ENCODE measurements at regions not wholly inside any gene's neighbourhood (a gene's known extent, or its start where the extent isn't known, plus 50 kb on each side); places are given as distances from the start of the nearest gene placed in this dataset.

DNA sequence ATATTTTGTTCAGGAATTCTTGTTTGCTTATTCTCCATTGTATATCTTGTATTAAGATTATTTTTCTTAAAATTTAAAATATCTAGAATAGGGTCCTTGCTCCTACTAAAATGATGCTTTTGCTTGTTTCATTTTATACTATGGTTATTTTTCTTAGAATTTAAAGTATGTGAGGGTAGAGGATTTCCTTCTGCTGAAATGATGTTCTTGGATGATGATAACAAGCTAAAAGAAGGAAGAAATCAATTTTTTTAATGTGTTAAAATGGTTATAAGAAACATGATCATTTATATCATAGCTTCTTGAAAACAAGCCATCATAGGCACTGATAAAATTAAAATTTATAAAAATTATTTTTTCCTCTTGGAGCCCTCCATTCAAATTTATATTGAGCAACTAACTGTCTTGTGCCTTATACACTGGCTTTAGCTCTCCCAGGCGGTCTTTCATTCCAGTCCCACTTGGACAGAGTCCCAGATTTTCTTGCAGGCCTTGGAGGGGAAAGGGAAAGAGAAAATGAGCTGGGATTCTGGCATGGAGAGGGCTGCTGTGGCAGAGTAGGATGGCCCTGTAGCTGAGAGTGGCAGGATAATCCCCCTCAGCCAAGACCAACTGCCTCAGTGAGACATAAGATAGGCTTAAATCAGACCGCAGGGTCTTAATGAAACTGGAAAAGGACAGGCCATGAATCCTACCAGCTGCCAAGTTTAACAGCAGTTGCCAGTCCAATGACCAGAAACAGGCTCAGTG, 60.2 kb downstream of the DNAJB9 start:
- TF ChIP-seq, protein P1, sequence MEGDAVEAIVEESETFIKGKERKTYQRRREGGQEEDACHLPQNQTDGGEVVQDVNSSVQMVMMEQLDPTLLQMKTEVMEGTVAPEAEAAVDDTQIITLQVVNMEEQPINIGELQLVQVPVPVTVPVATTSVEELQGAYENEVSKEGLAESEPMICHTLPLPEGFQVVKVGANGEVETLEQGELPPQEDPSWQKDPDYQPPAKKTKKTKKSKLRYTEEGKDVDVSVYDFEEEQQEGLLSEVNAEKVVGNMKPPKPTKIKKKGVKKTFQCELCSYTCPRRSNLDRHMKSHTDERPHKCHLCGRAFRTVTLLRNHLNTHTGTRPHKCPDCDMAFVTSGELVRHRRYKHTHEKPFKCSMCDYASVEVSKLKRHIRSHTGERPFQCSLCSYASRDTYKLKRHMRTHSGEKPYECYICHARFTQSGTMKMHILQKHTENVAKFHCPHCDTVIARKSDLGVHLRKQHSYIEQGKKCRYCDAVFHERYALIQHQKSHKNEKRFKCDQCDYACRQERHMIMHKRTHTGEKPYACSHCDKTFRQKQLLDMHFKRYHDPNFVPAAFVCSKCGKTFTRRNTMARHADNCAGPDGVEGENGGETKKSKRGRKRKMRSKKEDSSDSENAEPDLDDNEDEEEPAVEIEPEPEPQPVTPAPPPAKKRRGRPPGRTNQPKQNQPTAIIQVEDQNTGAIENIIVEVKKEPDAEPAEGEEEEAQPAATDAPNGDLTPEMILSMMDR (IDR thresholded peaks at IDR 0.05; ENCODE audit: insufficient read depth, low read length), result no peak
- no peak for TF ChIP-seq POLR2AphosphoS5 (IDR thresholded peaks at IDR 0.05; ENCODE audit: low read depth)
- TF ChIP-seq, protein P2, sequence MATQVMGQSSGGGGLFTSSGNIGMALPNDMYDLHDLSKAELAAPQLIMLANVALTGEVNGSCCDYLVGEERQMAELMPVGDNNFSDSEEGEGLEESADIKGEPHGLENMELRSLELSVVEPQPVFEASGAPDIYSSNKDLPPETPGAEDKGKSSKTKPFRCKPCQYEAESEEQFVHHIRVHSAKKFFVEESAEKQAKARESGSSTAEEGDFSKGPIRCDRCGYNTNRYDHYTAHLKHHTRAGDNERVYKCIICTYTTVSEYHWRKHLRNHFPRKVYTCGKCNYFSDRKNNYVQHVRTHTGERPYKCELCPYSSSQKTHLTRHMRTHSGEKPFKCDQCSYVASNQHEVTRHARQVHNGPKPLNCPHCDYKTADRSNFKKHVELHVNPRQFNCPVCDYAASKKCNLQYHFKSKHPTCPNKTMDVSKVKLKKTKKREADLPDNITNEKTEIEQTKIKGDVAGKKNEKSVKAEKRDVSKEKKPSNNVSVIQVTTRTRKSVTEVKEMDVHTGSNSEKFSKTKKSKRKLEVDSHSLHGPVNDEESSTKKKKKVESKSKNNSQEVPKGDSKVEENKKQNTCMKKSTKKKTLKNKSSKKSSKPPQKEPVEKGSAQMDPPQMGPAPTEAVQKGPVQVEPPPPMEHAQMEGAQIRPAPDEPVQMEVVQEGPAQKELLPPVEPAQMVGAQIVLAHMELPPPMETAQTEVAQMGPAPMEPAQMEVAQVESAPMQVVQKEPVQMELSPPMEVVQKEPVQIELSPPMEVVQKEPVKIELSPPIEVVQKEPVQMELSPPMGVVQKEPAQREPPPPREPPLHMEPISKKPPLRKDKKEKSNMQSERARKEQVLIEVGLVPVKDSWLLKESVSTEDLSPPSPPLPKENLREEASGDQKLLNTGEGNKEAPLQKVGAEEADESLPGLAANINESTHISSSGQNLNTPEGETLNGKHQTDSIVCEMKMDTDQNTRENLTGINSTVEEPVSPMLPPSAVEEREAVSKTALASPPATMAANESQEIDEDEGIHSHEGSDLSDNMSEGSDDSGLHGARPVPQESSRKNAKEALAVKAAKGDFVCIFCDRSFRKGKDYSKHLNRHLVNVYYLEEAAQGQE (IDR thresholded peaks at IDR 0.05; ENCODE audit: insufficient replicate concordance, low read depth), result no peak
- no peak for TF ChIP-seq GABPA (IDR thresholded peaks at IDR 0.05; ENCODE audit: low read depth)

Data from HL-60 (cell line).